Bronchial epithelial cell (primary cell): ENCODE measurements at regions not wholly inside any gene's neighbourhood (a gene's known extent, or its start where the extent isn't known, plus 50 kb on each side); places are given as distances from the start of the nearest gene placed in this dataset.

Source experiments
- DNase-seq: peaks from one replicate; pipeline ENCODE4 v3.0.0-alpha.2; 2010; ENCODE audit warnings: low read depth
- FAIRE-seq: peaks from 2 replicates; lab custom pipeline; 2011; peaks lifted over from hg19 to GRCh38; lab: Jason Lieb, UNC
- H3K27me3 ChIP-seq: 2 replicates; pipeline ENCODE4 v1.5.1; 2011; ENCODE audit warnings: low read length; ENCODE audit not compliant: control insufficient read depth, insufficient read depth
- H3K36me3 ChIP-seq: 2 replicates; pipeline ENCODE4 v1.5.1; 2011; ENCODE audit warnings: low read length; ENCODE audit not compliant: control insufficient read depth, insufficient read depth
- H3K4me3 ChIP-seq: 2 replicates; pipeline ENCODE4 v1.5.1; 2011; ENCODE audit warnings: mild to moderate bottlenecking, low read depth, low read length, control low read depth
- CTCF ChIP-seq: IDR thresholded peaks from 2 replicates; pipeline ENCODE4 v1.5.1; 2011; ENCODE audit warnings: mild to moderate bottlenecking, moderate library complexity, low read length, control low read depth, inconsistent platforms; ENCODE audit not compliant: insufficient read depth, severe bottlenecking

- TF ChIP-seq CTCF: no peak
- FAIRE-seq (no peak), DNase-seq (no peak)
- no peaks in the 10 kb centered on the region for H3K27me3 ChIP-seq
- H3K36me3 ChIP-seq: no peaks in the 10 kb centered on the region
- no peak overlapping the region for H3K4me3 ChIP-seq
Observed at GRCh38 chr14:89644641-89645040, 227.6 kb upstream of the FOXN3 start.

GRCh38 chr14:89641495-89642175 is 224.6 kb upstream of the FOXN3 start:
- no peak for DNase-seq
- H3K4me3 ChIP-seq: no peak overlapping the region
- no peak for TF ChIP-seq CTCF
- no peaks in the 10 kb centered on the region for H3K27me3 ChIP-seq
- FAIRE-seq: no peak
- no peaks in the 10 kb centered on the region for H3K36me3 ChIP-seq

- H3K4me3 ChIP-seq: no peak overlapping the region
- FAIRE-seq (no peak), DNase-seq (no peak)
- no peaks in the 10 kb centered on the region for H3K36me3 ChIP-seq
- TF ChIP-seq CTCF: no peak
- no peaks in the 10 kb centered on the region for H3K27me3 ChIP-seq
Observed at GRCh38 chr14:89640141-89640540, 223.1 kb upstream of the FOXN3 start.

GRCh38 chr14:89639687-89640086 is 222.7 kb upstream of the FOXN3 start:
- no peaks in the 10 kb centered on the region for H3K27me3 ChIP-seq
- no peaks in the 10 kb centered on the region for H3K36me3 ChIP-seq
- no peak for TF ChIP-seq CTCF
- no peak for DNase-seq
- no peak for FAIRE-seq
- no peak overlapping the region for H3K4me3 ChIP-seq

- H3K36me3 ChIP-seq: no peaks in the 10 kb centered on the region
- no peak for TF ChIP-seq CTCF
- no peaks in the 10 kb centered on the region for H3K27me3 ChIP-seq
- DNase-seq (no peak), FAIRE-seq (no peak)
- no peak overlapping the region for H3K4me3 ChIP-seq
Observed at GRCh38 chr14:89638891-89639290, 221.9 kb upstream of the FOXN3 start.

GRCh38 chr14:89637581-89637980 is 220.5 kb upstream of the FOXN3 start:
- DNase-seq (no peak), FAIRE-seq (no peak)
- no peaks in the 10 kb centered on the region for H3K27me3 ChIP-seq
- TF ChIP-seq CTCF: no peak
- H3K4me3 ChIP-seq: no peak overlapping the region
- H3K36me3 ChIP-seq: no peaks in the 10 kb centered on the region
